ENCODE measurements at regions not wholly inside any gene's neighbourhood (a gene's known extent, or its start where the extent isn't known, plus 50 kb on each side); places are given as distances from the start of the nearest gene placed in this dataset.

DNA sequence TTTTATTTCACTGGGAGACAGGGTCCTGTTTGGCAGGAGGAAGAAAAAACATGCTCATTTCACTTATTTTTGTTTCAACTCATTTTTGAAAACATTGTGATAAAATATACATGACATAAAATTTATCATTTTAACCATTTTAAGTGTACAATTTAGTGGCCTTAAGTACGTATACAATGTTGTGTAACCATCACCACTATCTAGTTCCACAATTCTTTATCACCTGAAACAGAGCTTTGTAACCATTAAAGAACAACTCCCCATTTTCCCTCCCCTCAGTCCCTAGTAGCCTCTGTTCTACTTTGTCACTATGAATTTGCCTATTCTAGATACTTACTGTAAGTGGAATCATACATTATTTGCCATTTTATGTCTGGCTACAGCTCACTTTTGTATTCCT lies 143.8 kb downstream of the GPAT3 start:
- TF ChIP-seq, protein P1, sequence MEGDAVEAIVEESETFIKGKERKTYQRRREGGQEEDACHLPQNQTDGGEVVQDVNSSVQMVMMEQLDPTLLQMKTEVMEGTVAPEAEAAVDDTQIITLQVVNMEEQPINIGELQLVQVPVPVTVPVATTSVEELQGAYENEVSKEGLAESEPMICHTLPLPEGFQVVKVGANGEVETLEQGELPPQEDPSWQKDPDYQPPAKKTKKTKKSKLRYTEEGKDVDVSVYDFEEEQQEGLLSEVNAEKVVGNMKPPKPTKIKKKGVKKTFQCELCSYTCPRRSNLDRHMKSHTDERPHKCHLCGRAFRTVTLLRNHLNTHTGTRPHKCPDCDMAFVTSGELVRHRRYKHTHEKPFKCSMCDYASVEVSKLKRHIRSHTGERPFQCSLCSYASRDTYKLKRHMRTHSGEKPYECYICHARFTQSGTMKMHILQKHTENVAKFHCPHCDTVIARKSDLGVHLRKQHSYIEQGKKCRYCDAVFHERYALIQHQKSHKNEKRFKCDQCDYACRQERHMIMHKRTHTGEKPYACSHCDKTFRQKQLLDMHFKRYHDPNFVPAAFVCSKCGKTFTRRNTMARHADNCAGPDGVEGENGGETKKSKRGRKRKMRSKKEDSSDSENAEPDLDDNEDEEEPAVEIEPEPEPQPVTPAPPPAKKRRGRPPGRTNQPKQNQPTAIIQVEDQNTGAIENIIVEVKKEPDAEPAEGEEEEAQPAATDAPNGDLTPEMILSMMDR (IDR thresholded peaks at IDR 0.05) = no peak
- intact Hi-C loops (cut with DNase I, micrococcal nuclease) = no loop called here
- H3K27me3 ChIP-seq (ENCODE audit: control insufficient read depth in 1 of 2, insufficient read depth in 2 of 2, low read length in 2 of 2) = peaks cover 0 to 7% of the 10 kb centered on the region in 2 experiments

DNA sequence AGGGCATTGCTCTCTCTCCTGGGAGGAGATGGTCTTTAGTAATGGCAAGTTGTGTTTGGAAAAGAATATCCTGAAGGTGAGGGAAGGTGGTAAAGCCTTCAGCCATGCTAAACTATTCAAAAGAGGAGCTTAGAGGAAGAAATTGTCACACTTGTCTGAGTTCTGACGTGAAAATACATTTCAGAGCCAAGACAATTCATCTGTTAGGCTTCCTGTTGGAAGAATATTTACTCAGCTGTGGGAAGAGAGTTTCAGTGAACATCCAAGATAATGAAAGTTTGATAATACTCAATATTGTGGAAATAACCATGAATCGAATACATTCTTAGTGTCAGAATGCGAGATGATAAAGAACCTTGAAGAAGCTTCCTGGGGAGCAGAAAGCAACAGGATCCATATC lies 143.3 kb downstream of the GPAT3 start:
- no peaks in the 10 kb centered on the region for H3K9me3 Mint-ChIP-seq
- POLR2A ChIA-PET = no interaction called here
- DNase-seq = no peak
- no peak for ATAC-seq (ENCODE audit: poor library complexity)
- no peak overlapping the region for H3K4me3 Mint-ChIP-seq
- Histone ChIP-seq H3K27ac (ENCODE audit: low read depth in 1 of 2, low read length in 2 of 2) (no peak overlapping the region), H3K4me3 (ENCODE audit: low read length) (no peak overlapping the region), H3K9me3 (ENCODE audit: control insufficient read depth in 1 of 2, insufficient read depth in 1 of 2, low read length in 2 of 2) (no peaks in the 10 kb centered on the region), H3K4me1 (ENCODE audit: insufficient read depth, low read length) (no peaks in the 10 kb centered on the region), H3K36me3 (ENCODE audit: insufficient read depth, low read length) (no peaks in the 10 kb centered on the region), H3K27me3 (ENCODE audit: control insufficient read depth in 1 of 2, insufficient read depth in 2 of 2, low read length in 2 of 2) (peaks cover 0 to 7% of the 10 kb centered on the region in 2 experiments)
- H3K36me3 Mint-ChIP-seq (ENCODE audit: low read depth) = no peaks in the 10 kb centered on the region
- CTCF ChIA-PET = no interaction called here
- no peak overlapping the region for H3K27ac Mint-ChIP-seq
- peaks cover 47% of the 10 kb centered on the region for H3K27me3 Mint-ChIP-seq
- H3K4me1 Mint-ChIP-seq (ENCODE audit: low read depth) = no peaks in the 10 kb centered on the region
- TF ChIP-seq, protein P1 (IDR thresholded peaks at IDR 0.05) = no peak
- intact Hi-C loops (cut with DNase I, micrococcal nuclease) = no loop called here

More for the DNA sequence above, 143.8 kb downstream of the GPAT3 start:
- no peak overlapping the region for H3K4me3 ChIP-seq (ENCODE audit: low read length)
- no peaks in the 10 kb centered on the region for H3K4me1 ChIP-seq (ENCODE audit: insufficient read depth, low read length)
- POLR2A ChIA-PET = no interaction called here
- ATAC-seq (ENCODE audit: poor library complexity) = no peak
- Mint-ChIP-seq H3K27me3 (peaks cover 47% of the 10 kb centered on the region), H3K36me3 (ENCODE audit: low read depth) (no peaks in the 10 kb centered on the region), H3K27ac (no peak overlapping the region), H3K9me3 (no peaks in the 10 kb centered on the region), H3K4me1 (ENCODE audit: low read depth) (no peaks in the 10 kb centered on the region), H3K4me3 (no peak overlapping the region)
- H3K36me3 ChIP-seq (ENCODE audit: insufficient read depth, low read length) = no peaks in the 10 kb centered on the region
- CTCF ChIA-PET = no interaction called here
- no peak overlapping the region for H3K27ac ChIP-seq (ENCODE audit: low read depth in 1 of 2, low read length in 2 of 2)
- H3K9me3 ChIP-seq (ENCODE audit: control insufficient read depth in 1 of 2, insufficient read depth in 1 of 2, low read length in 2 of 2) = no peaks in the 10 kb centered on the region
- DNase-seq = no peak

DNA sequence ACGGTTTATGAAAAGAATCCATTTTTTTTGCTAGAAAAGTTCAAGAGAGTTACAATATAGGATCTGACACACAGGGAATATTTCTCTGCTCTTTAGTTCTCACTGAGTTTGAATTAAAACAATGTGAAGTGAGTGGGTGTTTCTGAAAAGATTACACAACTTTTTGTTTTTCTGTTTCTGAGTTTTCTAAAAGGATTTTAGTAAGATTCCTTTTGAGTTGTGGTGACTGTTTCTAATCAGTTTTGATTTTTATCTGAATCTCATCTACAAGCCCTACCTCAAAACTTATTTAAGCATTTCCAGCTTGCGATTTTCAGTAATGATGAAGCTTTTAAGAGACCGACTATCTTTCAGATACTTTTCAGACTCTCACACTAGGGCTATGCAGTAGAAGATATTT lies 141.7 kb downstream of the GPAT3 start:
- no peak overlapping the region for H3K27ac Mint-ChIP-seq
- no peaks in the 10 kb centered on the region for H3K9me3 Mint-ChIP-seq
- Histone ChIP-seq H3K9me3 (ENCODE audit: control insufficient read depth in 1 of 2, insufficient read depth in 1 of 2, low read length in 2 of 2) (no peaks in the 10 kb centered on the region), H3K27me3 (ENCODE audit: control insufficient read depth in 1 of 2, insufficient read depth in 2 of 2, low read length in 2 of 2) (peaks cover 0 to 7% of the 10 kb centered on the region in 2 experiments), H3K4me3 (ENCODE audit: low read length) (no peak overlapping the region), H3K36me3 (ENCODE audit: insufficient read depth, low read length) (no peaks in the 10 kb centered on the region), H3K27ac (ENCODE audit: low read depth in 1 of 2, low read length in 2 of 2) (no peak overlapping the region), H3K4me1 (ENCODE audit: insufficient read depth, low read length) (no peaks in the 10 kb centered on the region)
- no peaks in the 10 kb centered on the region for H3K36me3 Mint-ChIP-seq (ENCODE audit: low read depth)
- ChIA-PET POLR2A (no interaction called here), CTCF (no interaction called here)
- no peak for DNase-seq
- H3K27me3 Mint-ChIP-seq = peaks cover 54% of the 10 kb centered on the region
- no peak for ATAC-seq (ENCODE audit: poor library complexity)
- no peaks in the 10 kb centered on the region for H3K4me1 Mint-ChIP-seq (ENCODE audit: low read depth)
- intact Hi-C loops (cut with DNase I, micrococcal nuclease) = no loop called here
- H3K4me3 Mint-ChIP-seq = no peak overlapping the region
- TF ChIP-seq, protein P1 (IDR thresholded peaks at IDR 0.05) = no peak
